Caco-2 (cell line): ENCODE measurements at regions not wholly inside any gene's neighbourhood (a gene's known extent, or its start where the extent isn't known, plus 50 kb on each side); places are given as distances from the start of the nearest gene placed in this dataset.

ENCODE experiments used
- BruUV-seq: library from RNA; stranded (reverse); fragments of 400-500 nt; replicated peaks from 2 replicates; lab custom pipeline; 2021; lab: Mats Ljungman, UMichigan
- CTCF ChIA-PET: fragments of 300-600 bp; sonication (Branson Sonifier 250); formaldehyde crosslinking; loops from one replicate; lab custom pipeline; 2022; ENCODE audit warnings: antibody characterized with exemption; lab: Charles Lee
- POLR2A ChIA-PET: fragments of 300-600 bp; sonication (Branson Sonifier 250); formaldehyde crosslinking; loops from one replicate; lab custom pipeline; 2022; ENCODE audit warnings: antibody characterized with exemption; lab: Charles Lee
- DNase-seq, 2 experiments: peaks; one replicate each; pipeline versions ENCODE4 v3.0.0 to v3.0.0-alpha.2; 2020 to 2022
- H3K27me3 ChIP-seq: replicated peaks from 2 replicates; pipeline ENCODE4 v1.6.0; 2011; ENCODE audit warnings: low read length; ENCODE audit not compliant: control insufficient read depth, insufficient read depth
- H3K36me3 ChIP-seq: 2 replicates; pipeline ENCODE4 v1.5.1; 2011; ENCODE audit warnings: low read length; ENCODE audit not compliant: control insufficient read depth, insufficient read depth
- H3K4me1 ChIP-seq: fragments of 250-450 bp; sonication (Bioruptor Pico); 2 replicates; pipeline ENCODE4 v1.5.1; 2020; ENCODE audit warnings: mild to moderate bottlenecking
- H3K4me3 ChIP-seq: 2 replicates; pipeline ENCODE4 v1.5.1; 2011; ENCODE audit warnings: low read depth, mild to moderate bottlenecking, control low read depth, low read length
- H3K9me3 ChIP-seq: fragments of 250-450 bp; sonication (Bioruptor Pico); 2 replicates; pipeline ENCODE4 v1.5.1; 2020; ENCODE audit warnings: mild to moderate bottlenecking, moderate library complexity
- H3K27ac Mint-ChIP-seq: one replicate; pipeline ENCODE4 v1.8.0; 2022; ENCODE audit warnings: mixed read lengths; ENCODE audit not compliant: unreplicated experiment
- H3K27me3 Mint-ChIP-seq: one replicate; pipeline ENCODE4 v1.8.0; 2022; ENCODE audit warnings: mixed read lengths; ENCODE audit not compliant: insufficient read depth, unreplicated experiment
- H3K36me3 Mint-ChIP-seq: one replicate; pipeline ENCODE4 v1.8.0; 2022; ENCODE audit warnings: mild to moderate bottlenecking, mixed read lengths; ENCODE audit not compliant: insufficient read depth, unreplicated experiment
- H3K4me1 Mint-ChIP-seq: one replicate; pipeline ENCODE4 v1.8.0; 2022; ENCODE audit warnings: low read depth, mixed read lengths; ENCODE audit not compliant: unreplicated experiment
- H3K4me3 Mint-ChIP-seq: one replicate; pipeline ENCODE4 v1.8.0; 2022; ENCODE audit warnings: mild to moderate bottlenecking, moderate library complexity, mixed read lengths; ENCODE audit not compliant: unreplicated experiment
- H3K9me3 Mint-ChIP-seq: one replicate; pipeline ENCODE4 v1.8.0; 2022; ENCODE audit warnings: mixed read lengths; ENCODE audit not compliant: unreplicated experiment
- CTCF ChIP-seq, 2 experiments: fragments of 200-600 bp in 1 of 2; IDR thresholded peaks; 1 replicate in 1 of 2; 2 replicates in 1 of 2; pipeline versions ENCODE4 v1.5.1 to v1.8.0; 2011 to 2022; ENCODE audit warnings: antibody characterized with exemption in 1 of 2, control low read depth in 1 of 2, inconsistent platforms in 1 of 2, low read depth in 1 of 2, low read length in 1 of 2, mild to moderate bottlenecking in 1 of 2, moderate library complexity in 1 of 2; ENCODE audit not compliant: insufficient read depth in 1 of 2, severe bottlenecking in 1 of 2, unreplicated experiment in 1 of 2
- intact Hi-C: fragments of 100-400 bp; cut with micrococcal nuclease; formaldehyde crosslinking; loops from one replicate; pipeline ENCODE4 v1.10.0; 2022; ENCODE audit not compliant: unreplicated experiment

- Histone ChIP-seq H3K27me3 (no peaks in the 10 kb centered on the region), H3K36me3 (no peaks in the 10 kb centered on the region), H3K9me3 (no peaks in the 10 kb centered on the region), H3K4me1 (peaks cover 4% of the 10 kb centered on the region; the same call in 1 of the 2 replicates), H3K4me3 (no peak overlapping the region)
- no peaks in the 10 kb centered on the region for H3K9me3 Mint-ChIP-seq
- CTCF ChIA-PET = no interaction called here
- no peaks in the 10 kb centered on the region for H3K36me3 Mint-ChIP-seq
- no peak overlapping the region for H3K27ac Mint-ChIP-seq
- POLR2A ChIA-PET = no interaction called here
- no peak for TF ChIP-seq CTCF (IDR thresholded peaks at IDR 0.05; ENCODE audit: insufficient read depth in 1 of 2, low read depth in 1 of 2, low read length in 1 of 2, severe bottlenecking in 1 of 2, unreplicated experiment in 1 of 2)
- H3K27me3 Mint-ChIP-seq = no peaks in the 10 kb centered on the region
- BruUV-seq = no TSS peak
- intact Hi-C loops = no loop called here
- H3K4me3 Mint-ChIP-seq = no peak overlapping the region
- no peak for DNase-seq
- no peaks in the 10 kb centered on the region for H3K4me1 Mint-ChIP-seq
These were observed 71.3 kb upstream of the MBNL1 start for GRCh38 chr3:152197451-152197850.

GRCh38 chr3:152197937-152198336 is 70.8 kb upstream of the MBNL1 start:
- ChIA-PET POLR2A (no interaction called here), CTCF (no interaction called here)
- H3K36me3 Mint-ChIP-seq = no peaks in the 10 kb centered on the region
- DNase-seq = no peak
- Histone ChIP-seq H3K27me3 (no peaks in the 10 kb centered on the region), H3K4me3 (no peak overlapping the region), H3K4me1 (peaks cover 4% of the 10 kb centered on the region), H3K9me3 (no peaks in the 10 kb centered on the region), H3K36me3 (no peaks in the 10 kb centered on the region)
- no peaks in the 10 kb centered on the region for H3K9me3 Mint-ChIP-seq
- intact Hi-C loops = no loop called here
- no TSS peak for BruUV-seq
- peaks cover 3% of the 10 kb centered on the region for H3K4me1 Mint-ChIP-seq
- no peak overlapping the region for H3K4me3 Mint-ChIP-seq
- no peak overlapping the region for H3K27ac Mint-ChIP-seq
- no peak for TF ChIP-seq CTCF (IDR thresholded peaks at IDR 0.05; ENCODE audit: insufficient read depth in 1 of 2, low read depth in 1 of 2, low read length in 1 of 2, severe bottlenecking in 1 of 2, unreplicated experiment in 1 of 2)
- no peaks in the 10 kb centered on the region for H3K27me3 Mint-ChIP-seq

- no peaks in the 10 kb centered on the region for H3K9me3 Mint-ChIP-seq
- no peak overlapping the region for H3K27ac Mint-ChIP-seq
- Histone ChIP-seq H3K9me3 (no peaks in the 10 kb centered on the region), H3K36me3 (no peaks in the 10 kb centered on the region), H3K27me3 (no peaks in the 10 kb centered on the region), H3K4me1 (peaks cover 6% of the 10 kb centered on the region), H3K4me3 (no peak overlapping the region)
- DNase-seq = no peak
- no peaks in the 10 kb centered on the region for H3K36me3 Mint-ChIP-seq
- TF ChIP-seq CTCF (IDR thresholded peaks at IDR 0.05; ENCODE audit: insufficient read depth in 1 of 2, low read depth in 1 of 2, low read length in 1 of 2, severe bottlenecking in 1 of 2, unreplicated experiment in 1 of 2) = no peak
- POLR2A ChIA-PET = no interaction called here
- CTCF ChIA-PET = no interaction called here
- peaks cover 10% of the 10 kb centered on the region for H3K4me1 Mint-ChIP-seq
- H3K27me3 Mint-ChIP-seq = no peaks in the 10 kb centered on the region
- no TSS peak for BruUV-seq
- intact Hi-C loops = no loop called here
- H3K4me3 Mint-ChIP-seq = no peak overlapping the region
These were observed 70.1 kb upstream of the MBNL1 start for GRCh38 chr3:152198665-152199064.
